GM21526 (cell line): ENCODE measurements at regions not wholly inside any gene's neighbourhood (a gene's known extent, or its start where the extent isn't known, plus 50 kb on each side); places are given as distances from the start of the nearest gene placed in this dataset.

ENCODE experiments used
- ATAC-seq: cut with Tn5 transposase; IDR thresholded peaks from one replicate; pipeline ENCODE4 v1.9.1; 2021; ENCODE audit warnings: moderate library complexity; ENCODE audit not compliant: unreplicated experiment, low FRiP score

DNA sequence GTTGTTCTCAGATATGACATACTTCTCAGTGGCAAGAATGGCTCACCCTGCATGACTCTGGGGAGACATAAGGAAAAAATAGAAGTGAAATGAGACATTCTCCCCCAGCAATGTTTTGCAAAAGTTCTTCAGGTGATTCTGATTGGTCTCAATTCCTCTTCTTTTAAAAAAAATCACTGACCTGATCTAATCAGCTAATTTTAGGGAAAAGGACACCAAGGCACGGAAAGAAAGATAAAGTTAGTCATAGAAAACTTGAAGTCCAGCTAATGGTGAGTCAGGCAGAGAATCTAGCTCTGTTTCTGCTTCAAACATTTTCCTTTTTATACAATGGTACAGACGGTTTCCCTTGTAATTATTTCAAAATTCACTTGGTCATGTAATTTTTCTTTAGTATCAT is 1018.9 kb upstream of the ARRDC3 start:
- no peak for ATAC-seq

DNA sequence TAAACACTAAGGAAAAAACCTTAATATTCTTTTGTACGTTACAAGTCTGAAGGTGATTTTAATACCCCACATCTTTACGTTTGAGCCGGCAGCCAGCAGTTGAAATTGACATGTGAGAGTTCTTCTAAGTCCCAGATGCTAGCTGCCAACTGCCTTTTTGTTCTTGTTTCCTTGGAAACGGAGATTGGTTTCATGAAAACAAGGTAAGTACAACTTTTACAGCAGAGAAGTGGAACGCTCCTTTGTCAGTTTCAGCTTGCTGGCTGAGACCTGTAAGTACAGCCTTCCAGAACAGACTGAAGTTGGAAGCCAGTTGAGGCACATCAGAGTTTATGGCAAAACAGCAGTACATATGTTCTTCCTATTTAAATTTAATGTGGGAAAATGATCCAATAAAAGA is 1018.4 kb upstream of the ARRDC3 start:
- no peak for ATAC-seq

GRCh38 chr5:92394936-92395335 is 1011.8 kb upstream of the ARRDC3 start:
- no peak for ATAC-seq

- ATAC-seq = no peak
These were observed 1007.5 kb upstream of the ARRDC3 start for GRCh38 chr5:92390657-92391056.

- ATAC-seq = no peak
These were observed 997.1 kb upstream of the ARRDC3 start for GRCh38 chr5:92380069-92380770.

DNA sequence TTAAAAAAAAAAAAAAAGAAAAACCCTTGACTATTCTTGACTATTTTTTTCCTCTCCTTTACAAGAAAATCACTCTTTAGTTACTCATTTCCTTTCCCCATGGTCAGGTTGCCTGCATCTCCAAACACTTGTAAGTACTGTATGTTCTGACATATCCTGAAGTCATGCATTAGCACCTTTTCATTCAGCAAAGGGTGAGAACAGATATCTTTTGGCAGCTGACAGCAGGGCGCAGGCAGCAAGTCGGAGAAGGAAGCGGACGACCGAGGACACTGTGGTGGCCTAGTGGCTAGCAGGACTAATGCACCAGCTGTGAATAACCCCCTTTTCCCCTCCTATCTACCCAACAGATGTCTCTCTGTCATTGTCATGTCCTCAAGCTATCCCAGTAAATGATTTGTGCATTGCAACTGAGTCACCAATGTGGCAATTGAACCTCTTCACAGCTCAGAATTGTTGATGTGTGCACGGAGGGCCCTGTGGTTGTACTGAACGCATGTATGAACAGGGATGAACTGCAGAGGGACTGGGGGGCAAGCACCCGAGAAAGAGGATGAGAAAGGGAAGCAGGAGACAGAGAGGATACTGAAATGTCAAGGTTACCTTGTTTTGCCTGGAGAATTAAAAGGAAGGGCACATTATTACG is 996.0 kb upstream of the ARRDC3 start:
- ATAC-seq = no peak

DNA sequence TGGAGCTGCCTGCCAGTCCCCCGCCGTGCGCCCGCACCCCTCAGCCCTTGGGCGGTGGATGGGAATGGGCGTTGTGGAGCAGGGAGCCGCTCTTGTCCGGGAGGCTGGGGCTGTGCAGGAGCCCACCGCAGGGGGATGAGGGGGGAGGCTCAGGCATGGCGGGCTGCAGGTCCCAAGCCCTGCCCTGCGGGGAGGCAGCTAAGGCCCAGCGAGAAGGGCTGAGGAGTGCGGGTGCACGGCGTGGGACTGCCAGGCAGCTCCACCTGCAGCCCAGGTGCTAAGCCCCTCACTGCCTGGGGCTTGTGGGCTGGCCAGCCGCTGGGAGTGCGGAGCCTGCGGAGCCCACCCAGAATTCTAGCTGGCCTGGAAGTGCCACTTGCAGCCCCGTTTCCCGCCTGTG is 991.7 kb upstream of the ARRDC3 start:
- no peak for ATAC-seq

GRCh38 chr5:92372766-92373165 is 989.6 kb upstream of the ARRDC3 start:
- ATAC-seq = no peak

GRCh38 chr5:92371889-92372235 is 988.7 kb upstream of the ARRDC3 start:
- no peak for ATAC-seq

GRCh38 chr5:92371171-92371888 is 988.2 kb upstream of the ARRDC3 start:
- no peak for ATAC-seq

GRCh38 chr5:92370032-92370431 is 986.9 kb upstream of the ARRDC3 start:
- no peak for ATAC-seq

- ATAC-seq = no peak
These were observed 986.5 kb upstream of the ARRDC3 start for GRCh38 chr5:92369587-92369986.

- no peak for ATAC-seq
These were observed 982.0 kb upstream of the ARRDC3 start for GRCh38 chr5:92364986-92365550.

DNA sequence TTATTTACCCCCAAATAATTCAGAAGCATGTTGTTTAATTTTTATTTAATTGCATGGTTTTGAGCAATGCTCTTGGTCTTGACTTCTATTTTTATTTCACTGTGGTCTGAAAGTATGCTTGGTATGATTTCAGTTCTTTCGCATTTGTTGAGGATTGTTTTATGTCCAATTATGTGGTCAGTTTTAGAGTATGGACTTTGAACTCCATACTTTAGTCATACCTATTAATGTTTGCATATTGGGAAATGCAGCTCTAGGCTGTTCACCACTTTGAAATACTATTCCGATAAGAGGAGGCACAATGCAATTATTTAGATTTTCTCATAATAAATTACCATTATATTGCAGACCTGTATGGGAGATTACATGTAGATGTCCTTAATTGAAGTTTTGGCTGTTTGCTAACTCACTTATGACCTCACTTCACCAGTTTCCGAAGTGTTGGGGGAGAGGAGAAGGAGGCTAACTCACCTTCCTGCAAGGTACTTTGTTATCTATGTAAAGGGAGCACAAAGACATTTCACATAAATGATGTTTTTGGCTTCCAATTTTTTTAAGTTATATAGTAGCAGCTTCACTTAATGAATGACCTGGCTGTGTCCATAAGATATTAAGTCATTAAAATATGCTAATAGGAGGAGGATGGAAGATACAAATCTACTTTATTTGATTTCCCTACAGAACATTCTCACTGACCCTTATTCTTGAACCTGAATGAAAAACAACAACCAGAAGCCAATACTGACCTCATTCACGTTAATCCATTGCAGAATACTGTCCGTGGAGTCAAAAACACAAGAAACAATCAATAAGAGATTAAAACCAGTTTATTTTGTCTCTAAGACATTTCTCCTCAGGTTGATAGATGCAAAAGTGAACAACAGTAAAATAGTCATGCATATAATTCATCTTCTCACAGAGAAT is 970.3 kb upstream of the ARRDC3 start:
- no peak for ATAC-seq

DNA sequence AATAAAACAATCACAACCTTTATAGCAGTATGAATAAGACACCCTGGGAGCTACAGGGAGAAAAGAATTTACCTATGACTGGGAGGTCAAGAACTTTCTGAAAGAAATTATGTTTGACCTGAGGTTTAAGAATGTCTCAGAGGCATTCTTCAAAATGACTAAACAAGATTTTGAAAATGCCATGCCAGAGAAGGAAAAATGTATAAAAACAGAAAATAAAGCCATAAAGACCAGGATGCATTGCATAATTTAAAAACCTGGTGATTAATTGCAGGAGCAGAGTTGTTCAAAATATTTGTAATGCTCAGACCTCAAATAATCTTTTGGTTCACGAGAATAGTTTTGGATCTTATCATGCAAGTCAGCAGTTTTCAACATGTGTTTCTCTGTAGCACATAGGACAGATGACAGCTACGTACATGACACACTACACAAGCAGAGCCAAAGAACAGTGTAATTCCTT is 954.7 kb upstream of the ARRDC3 start:
- no peak for ATAC-seq

DNA sequence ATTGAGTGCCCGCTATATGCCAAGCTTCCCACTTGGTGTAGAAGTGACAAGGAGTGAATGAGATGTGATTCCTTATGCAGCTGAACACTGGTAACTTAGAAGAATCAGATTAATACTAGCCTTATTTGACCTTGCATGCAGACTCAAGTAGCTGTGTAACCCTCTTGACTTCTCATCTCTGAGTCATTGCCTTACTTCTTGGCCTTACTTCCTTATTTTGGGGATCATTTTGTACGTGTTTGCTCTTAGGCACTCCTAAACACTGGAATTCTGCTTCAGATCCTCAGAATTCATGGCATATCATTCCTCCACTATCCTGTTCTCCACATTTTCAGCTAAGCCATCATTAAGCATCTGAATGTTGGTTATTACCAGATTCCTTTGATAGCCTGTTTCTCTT is 948.9 kb upstream of the ARRDC3 start:
- no peak for ATAC-seq

GRCh38 chr5:92330365-92330764 is 947.2 kb upstream of the ARRDC3 start:
- ATAC-seq = no peak

DNA sequence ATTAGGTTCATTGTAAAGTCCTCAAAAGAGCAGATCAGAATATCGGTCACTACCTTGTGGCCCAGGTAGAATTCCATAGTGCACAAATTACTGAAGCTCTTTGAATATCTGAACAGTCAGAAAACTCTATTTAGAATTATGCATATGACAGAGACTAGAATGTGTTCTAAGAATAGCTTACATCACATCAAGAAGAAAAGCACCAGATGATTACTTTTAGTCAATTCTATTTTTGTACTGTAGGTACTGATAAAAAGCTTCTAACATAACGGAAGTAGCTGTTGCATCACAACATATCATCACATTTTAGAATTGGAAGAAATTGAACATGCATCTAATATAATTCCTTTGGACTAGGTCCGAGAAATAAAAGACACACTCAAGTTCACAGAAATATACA is 946.6 kb upstream of the ARRDC3 start:
- ATAC-seq = no peak

DNA sequence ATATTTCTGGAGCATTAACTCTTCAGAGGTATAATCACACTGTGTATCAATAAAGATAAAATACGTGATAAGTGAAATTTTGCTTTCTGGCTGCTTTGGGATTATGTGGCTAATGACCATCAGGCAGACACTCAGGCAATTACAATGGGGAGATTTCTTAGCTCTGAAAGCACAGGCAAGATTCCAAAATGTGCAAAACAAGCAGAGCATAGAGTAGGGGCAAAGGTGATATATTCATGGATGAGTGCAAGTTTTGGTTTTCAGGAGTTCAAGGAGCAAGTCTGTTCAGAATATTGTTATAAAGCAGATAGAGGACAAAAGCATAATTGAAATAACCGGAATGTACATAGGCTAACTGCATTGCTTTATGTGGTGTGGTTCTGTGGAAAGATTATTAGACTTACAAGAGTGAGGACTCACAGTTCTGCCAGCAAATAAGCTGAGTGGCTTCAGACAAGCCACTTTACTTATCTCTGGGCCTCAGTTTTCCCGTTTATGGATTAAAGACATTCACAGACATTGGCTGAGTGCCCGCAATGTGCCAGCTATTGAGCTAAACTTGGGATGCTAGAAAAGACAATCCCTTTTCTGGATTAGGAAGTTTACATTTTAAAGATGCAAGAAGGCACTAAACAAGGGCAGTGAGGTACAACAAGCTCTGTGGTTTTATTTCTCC is 945.6 kb upstream of the ARRDC3 start:
- no peak for ATAC-seq

DNA sequence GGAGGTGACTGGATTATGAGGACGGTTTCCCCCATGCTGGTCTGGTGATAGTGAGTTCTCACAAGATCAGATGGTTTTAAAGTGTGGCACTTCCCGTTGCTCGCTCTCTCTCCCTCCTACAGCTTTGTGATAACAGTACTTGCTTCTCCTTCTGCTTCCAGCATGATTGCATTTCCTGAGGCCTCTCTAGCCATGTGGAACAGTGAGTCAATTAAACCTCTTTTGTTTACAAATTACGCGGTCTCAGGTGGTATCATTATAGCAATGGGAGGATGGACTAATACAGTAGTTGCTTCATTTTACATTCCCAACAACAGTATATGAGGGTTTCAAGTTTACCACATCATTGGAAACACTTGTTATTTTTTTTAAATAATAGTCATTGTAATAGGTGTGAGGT is 937.3 kb upstream of the ARRDC3 start:
- ATAC-seq = no peak
